GM12878 (cell line): ENCODE measurements at regions not wholly inside any gene's neighbourhood (a gene's known extent, or its start where the extent isn't known, plus 50 kb on each side); places are given as distances from the start of the nearest gene placed in this dataset.

Experiments
- ATAC-seq: fragments of 200-7000 bp; cut with Tn5 transposase; 3 replicates; pipeline ENCODE4 v1.9.1; 2020; ENCODE audit warnings: mild to moderate bottlenecking, moderate library complexity
- BruUV-seq: library from RNA; stranded (reverse); fragments of 400-500 nt; replicated peaks from 2 replicates; lab custom pipeline; 2021; lab: Mats Ljungman, UMichigan
- CTCF ChIA-PET: fragments of 300-600 bp; sonication (Branson Sonifier 250); formaldehyde crosslinking; extraction: SDS; loops from one replicate; lab custom pipeline; 2021; ENCODE audit warnings: inconsistent platforms; lab: Yijun Ruan, JAX
- POLR2A ChIA-PET: fragments of 350-600 bp; formaldehyde crosslinking; extraction: SDS; loops from one replicate; lab custom pipeline; 2021; ENCODE audit warnings: inconsistent platforms; lab: Charles Lee
- RAD21 ChIA-PET: fragments of 300-600 bp; sonication (Branson Sonifier 250); formaldehyde crosslinking; loops from one replicate; lab custom pipeline; 2023; ENCODE audit warnings: antibody characterized with exemption; ENCODE audit not compliant: unreplicated experiment; lab: Charles Lee
- SMC1A ChIA-PET: fragments of 300-600 bp; sonication (Branson Sonifier 250); formaldehyde crosslinking; loops from one replicate; lab custom pipeline; 2023; ENCODE audit not compliant: unreplicated experiment, uncharacterized antibody; lab: Charles Lee
- DNase-seq: peaks from one replicate; pipeline ENCODE4 v3.0.0-alpha.2; 2011; ENCODE audit warnings: low read depth, low spot score
- FAIRE-seq: peaks from 3 replicates; lab custom pipeline; 2011; peaks lifted over from hg19 to GRCh38; lab: Jason Lieb, UNC
- H2AFZ ChIP-seq: 2 replicates; pipeline ENCODE4 v1.6.0; 2011; ENCODE audit warnings: low read depth, low read length, control low read depth; ENCODE audit not compliant: control insufficient read depth
- H3K27ac ChIP-seq: 2 replicates; pipeline ENCODE4 v1.5.1; 2011; ENCODE audit warnings: control low read depth; ENCODE audit not compliant: control insufficient read depth, insufficient read depth
- H3K27me3 ChIP-seq, 2 experiments: replicated peaks in 1 of 2; 2 replicates each; pipeline versions ENCODE4 v1.6.0 to v1.6.1; 2011; ENCODE audit warnings: low read length in 1 of 2; ENCODE audit not compliant: control insufficient read depth in 2 of 2, insufficient read depth in 2 of 2
- H3K36me3 ChIP-seq, 2 experiments: 2 replicates each; pipeline ENCODE4 v1.5.1; 2011; ENCODE audit warnings: low read length in 1 of 2; ENCODE audit not compliant: control insufficient read depth in 2 of 2, insufficient read depth in 2 of 2
- H3K4me1 ChIP-seq: 2 replicates; pipeline ENCODE4 v1.6.1; 2011; ENCODE audit warnings: mild to moderate bottlenecking, low read length, moderate library complexity, mixed read lengths; ENCODE audit not compliant: control insufficient read depth, insufficient read depth
- H3K4me2 ChIP-seq: 2 replicates; pipeline ENCODE4 v1.6.0; 2011; ENCODE audit warnings: control low read depth; ENCODE audit not compliant: control insufficient read depth, insufficient read depth
- H3K4me3 ChIP-seq: fragments of 200-600 bp; sonication (generic); 2 replicates; pipeline ENCODE4 v1.5.1; 2016
- H3K79me2 ChIP-seq: 2 replicates; pipeline ENCODE4 v1.6.0; 2011; ENCODE audit warnings: low read length; ENCODE audit not compliant: control insufficient read depth, insufficient read depth
- H3K9ac ChIP-seq: 2 replicates; pipeline ENCODE4 v1.8.0; 2011; ENCODE audit warnings: low read length, control low read depth, mixed read lengths; ENCODE audit not compliant: control insufficient read depth, insufficient read depth
- H3K9me3 ChIP-seq: replicated peaks from 3 replicates; pipeline ENCODE4 v1.5.1; 2011; ENCODE audit warnings: mild to moderate bottlenecking, low read length; ENCODE audit not compliant: control insufficient read depth, insufficient read depth
- H4K20me1 ChIP-seq: 2 replicates; pipeline ENCODE4 v1.6.0; 2011; ENCODE audit not compliant: control insufficient read depth, insufficient read depth
- CBX3 ChIP-seq: fragments of 200-600 bp; sonication (generic); IDR thresholded peaks from 2 replicates; pipeline ENCODE4 v1.6.1; 2016; ENCODE audit warnings: low read depth, borderline replicate concordance
- ESRRA ChIP-seq: IDR thresholded peaks from 2 replicates; pipeline ENCODE4 v1.6.1; 2012; ENCODE audit warnings: mild to moderate bottlenecking, low read length, improper control_type of control experiment
- ETV6 ChIP-seq, 2 experiments: fragments of 450-650 bp in 1 of 2; IDR thresholded peaks in 1 of 2; conservative IDR thresholded peaks in 1 of 2; 2 replicates each; pipeline ENCODE4 v1.6.1; 2014; ENCODE audit warnings: antibody characterized with exemption in 1 of 2, borderline replicate concordance in 1 of 2, low read depth in 1 of 2, mild to moderate bottlenecking in 1 of 2, moderate library complexity in 1 of 2
- LARP7 ChIP-seq: fragments of 450-650 bp; IDR thresholded peaks from 2 replicates; pipeline ENCODE4 v1.6.1; 2017; ENCODE audit warnings: mild to moderate bottlenecking
- MXI1 ChIP-seq: fragments of 150-350 bp; IDR thresholded peaks from 2 replicates; pipeline ENCODE4 v1.6.1; 2011; ENCODE audit warnings: low read depth, mild to moderate bottlenecking, inconsistent platforms, low read length, improper control_type of control experiment
- NFIC ChIP-seq: IDR thresholded peaks from 2 replicates; pipeline ENCODE4 v1.6.1; 2012; ENCODE audit warnings: low read depth, mild to moderate bottlenecking, inconsistent platforms, low read length, moderate library complexity
- SREBF2 ChIP-seq: IDR thresholded peaks from 2 replicates; pipeline ENCODE4 v1.6.1; 2012; ENCODE audit warnings: mild to moderate bottlenecking, low read length
- WGBS: methylation state at CpG from one replicate; pipeline ENCODE4 v1.1.6; 2016; ENCODE audit warnings: low lambda C conversion rate; ENCODE audit not compliant: insufficient replicate concordance, insufficient coverage; ENCODE audit errors: missing lambda C conversion rate; 5-methylcytosine and 5-hydroxymethylcytosine counted together
- in situ Hi-C: fragments of 300-500 bp; cut with MboI; formaldehyde crosslinking; loops from 9 replicates; pipeline ENCODE4 v1.14.3; 2018; ENCODE audit warnings: mixed read lengths
- intact Hi-C: fragments of 100-400 bp; cut with micrococcal nuclease; formaldehyde crosslinking; loops from one replicate; pipeline ENCODE4 v1.14.2; 2022; ENCODE audit not compliant: unreplicated experiment
- TF ChIP-seq, protein P1 (sequence below): fragments of 450-650 bp; formaldehyde crosslinking; IDR thresholded peaks from 2 replicates; pipeline ENCODE4 v1.5.0; 2022; ENCODE audit warnings: mild to moderate bottlenecking, missing genetic modification characterization

DNA sequence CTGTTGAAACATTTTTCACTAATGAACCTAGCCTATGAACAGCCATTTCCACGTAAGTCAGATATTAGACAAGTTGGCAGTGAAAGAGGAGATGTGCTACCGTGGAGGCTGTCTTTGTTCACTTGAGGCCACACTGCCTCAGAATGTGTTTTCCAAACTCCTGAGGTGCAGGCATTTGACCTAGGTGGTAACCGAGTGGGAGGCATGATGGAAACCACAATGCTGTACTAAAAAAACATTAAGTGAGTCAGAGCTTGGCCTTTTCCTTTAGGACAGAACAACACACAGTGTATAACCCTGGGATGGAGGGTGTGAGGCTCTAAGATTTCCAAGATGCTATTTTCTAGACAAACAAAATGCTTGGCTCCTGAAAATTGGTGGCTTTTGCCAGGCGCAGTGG is 406.3 kb downstream of the SOX2 start:
- Histone ChIP-seq H2AFZ (no peak overlapping the region), H4K20me1 (no peaks in the 10 kb centered on the region), H3K4me2 (no peak overlapping the region), H3K4me3 (no peak overlapping the region), H3K9ac (no peak overlapping the region), H3K27me3 (no peaks in the 10 kb centered on the region), H3K79me2 (no peaks in the 10 kb centered on the region), H3K36me3 (no peaks in the 10 kb centered on the region), H3K9me3 (no peaks in the 10 kb centered on the region), H3K4me1 (no peaks in the 10 kb centered on the region), H3K27ac (no peak overlapping the region)
- ChIA-PET CTCF (no interaction called here), RAD21 (no interaction called here), SMC1A (no interaction called here), POLR2A (no interaction called here)
- ATAC-seq: no peak
- WGBS: 15% methylated on average over 4 of the region's 4 CpGs
- in situ Hi-C loops: no loop called here
- BruUV-seq: no TSS peak
- TF ChIP-seq, protein P1, sequence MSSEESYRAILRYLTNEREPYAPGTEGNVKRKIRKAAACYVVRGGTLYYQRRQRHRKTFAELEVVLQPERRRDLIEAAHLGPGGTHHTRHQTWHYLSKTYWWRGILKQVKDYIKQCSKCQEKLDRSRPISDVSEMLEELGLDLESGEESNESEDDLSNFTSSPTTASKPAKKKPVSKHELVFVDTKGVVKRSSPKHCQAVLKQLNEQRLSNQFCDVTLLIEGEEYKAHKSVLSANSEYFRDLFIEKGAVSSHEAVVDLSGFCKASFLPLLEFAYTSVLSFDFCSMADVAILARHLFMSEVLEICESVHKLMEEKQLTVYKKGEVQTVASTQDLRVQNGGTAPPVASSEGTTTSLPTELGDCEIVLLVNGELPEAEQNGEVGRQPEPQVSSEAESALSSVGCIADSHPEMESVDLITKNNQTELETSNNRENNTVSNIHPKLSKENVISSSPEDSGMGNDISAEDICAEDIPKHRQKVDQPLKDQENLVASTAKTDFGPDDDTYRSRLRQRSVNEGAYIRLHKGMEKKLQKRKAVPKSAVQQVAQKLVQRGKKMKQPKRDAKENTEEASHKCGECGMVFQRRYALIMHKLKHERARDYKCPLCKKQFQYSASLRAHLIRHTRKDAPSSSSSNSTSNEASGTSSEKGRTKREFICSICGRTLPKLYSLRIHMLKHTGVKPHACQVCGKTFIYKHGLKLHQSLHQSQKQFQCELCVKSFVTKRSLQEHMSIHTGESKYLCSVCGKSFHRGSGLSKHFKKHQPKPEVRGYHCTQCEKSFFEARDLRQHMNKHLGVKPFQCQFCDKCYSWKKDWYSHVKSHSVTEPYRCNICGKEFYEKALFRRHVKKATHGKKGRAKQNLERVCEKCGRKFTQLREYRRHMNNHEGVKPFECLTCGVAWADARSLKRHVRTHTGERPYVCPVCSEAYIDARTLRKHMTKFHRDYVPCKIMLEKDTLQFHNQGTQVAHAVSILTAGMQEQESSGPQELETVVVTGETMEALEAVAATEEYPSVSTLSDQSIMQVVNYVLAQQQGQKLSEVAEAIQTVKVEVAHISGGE (CRISPR knock-in tag): no peak
- TF ChIP-seq SREBF2 (no peak), CBX3 (no peak), MXI1 (no peak), NFIC (no peak), LARP7 (no peak), ESRRA (no peak), ETV6 (conservative IDR thresholded peaks at IDR 0.05 in 1 of 2, IDR thresholded peaks at IDR 0.05 in 1 of 2; ENCODE audit: borderline replicate concordance in 1 of 2, low read depth in 1 of 2) (no peak)
- no peak for DNase-seq
- FAIRE-seq: no peak
- intact Hi-C loops: no loop called here
